IMR-90 (cell line): ENCODE measurements at regions not wholly inside any gene's neighbourhood (a gene's known extent, or its start where the extent isn't known, plus 50 kb on each side); places are given as distances from the start of the nearest gene placed in this dataset.

Source experiments
- ATAC-seq: fragments of 200-7000 bp; cut with Tn5 transposase; 2 replicates; pipeline ENCODE4 v1.9.1; 2020; ENCODE audit warnings: low read depth, mild to moderate bottlenecking, moderate library complexity
- BruUV-seq: library from RNA; stranded (reverse); fragments of 400-500 nt; replicated peaks from 2 replicates; lab custom pipeline; 2021; lab: Mats Ljungman, UMichigan
- CTCF ChIA-PET: fragments of 300-600 bp; formaldehyde crosslinking; extraction: SDS; loops from one replicate; lab custom pipeline; 2021; ENCODE audit warnings: antibody characterized with exemption; lab: Yijun Ruan, JAX
- POLR2A ChIA-PET: fragments of 300-600 bp; sonication (Branson Sonifier 250); formaldehyde crosslinking; loops from one replicate; lab custom pipeline; 2022; ENCODE audit warnings: antibody characterized with exemption; ENCODE audit not compliant: unreplicated experiment; lab: Charles Lee
- DNase-seq: peaks from one replicate; pipeline ENCODE4 v3.0.0; 2013
- H2AFZ ChIP-seq: replicated peaks from 2 replicates; pipeline ENCODE3; 2013; ENCODE audit warnings: low read length, mild to moderate bottlenecking; ENCODE audit not compliant: poor library complexity
- H2AK5ac ChIP-seq: 2 replicates; pipeline ENCODE4 v1.6.1; 2013; ENCODE audit warnings: low read depth, low read length, inconsistent platforms
- H2AK9ac ChIP-seq: replicated peaks from 2 replicates; pipeline ENCODE3; 2013; ENCODE audit warnings: mild to moderate bottlenecking, low read depth, low read length, moderate library complexity; ENCODE audit not compliant: poor library complexity
- H2BK120ac ChIP-seq: 2 replicates; pipeline ENCODE4 v1.6.1; 2013; ENCODE audit warnings: low read depth, low read length, inconsistent platforms
- H2BK15ac ChIP-seq: 3 replicates; pipeline ENCODE4 v1.6.1; 2013; ENCODE audit warnings: low read depth, low read length, inconsistent platforms
- H2BK20ac ChIP-seq: 2 replicates; pipeline ENCODE4 v1.6.1; 2013; ENCODE audit warnings: low read depth, mild to moderate bottlenecking, inconsistent platforms, low read length, moderate library complexity
- H2BK5ac ChIP-seq: 2 replicates; pipeline ENCODE4 v1.6.1; 2013; ENCODE audit warnings: mild to moderate bottlenecking, low read depth, low read length, inconsistent platforms; ENCODE audit not compliant: poor library complexity, severe bottlenecking
- H3K14ac ChIP-seq: replicated peaks from 2 replicates; pipeline ENCODE4 v1.6.1; 2013; ENCODE audit warnings: low read depth, low read length, inconsistent platforms
- H3K18ac ChIP-seq: 2 replicates; pipeline ENCODE4 v1.6.1; 2013; ENCODE audit warnings: low read depth, low read length, control low read depth
- H3K23ac ChIP-seq: 2 replicates; pipeline ENCODE4 v1.6.1; 2013; ENCODE audit warnings: low read depth, low read length, inconsistent platforms
- H3K27ac ChIP-seq: 2 replicates; pipeline ENCODE4 v1.5.1; 2013; ENCODE audit warnings: mild to moderate bottlenecking, control low read depth, low read length; ENCODE audit not compliant: insufficient read depth
- H3K27me3 ChIP-seq: 2 replicates; pipeline ENCODE4 v1.6.1; 2013; ENCODE audit warnings: low read length; ENCODE audit not compliant: control insufficient read depth, insufficient read depth
- H3K36me3 ChIP-seq: 2 replicates; pipeline ENCODE4 v1.6.1; 2013; ENCODE audit warnings: low read length, mixed read lengths; ENCODE audit not compliant: control insufficient read depth, insufficient read depth
- H3K4ac ChIP-seq: 2 replicates; pipeline ENCODE4 v1.6.1; 2013; ENCODE audit warnings: low read depth, low read length, inconsistent platforms
- H3K4me1 ChIP-seq: 2 replicates; pipeline ENCODE4 v1.6.1; 2013; ENCODE audit warnings: low read length, mixed read lengths; ENCODE audit not compliant: control insufficient read depth, insufficient read depth
- H3K4me2 ChIP-seq: 2 replicates; pipeline ENCODE4 v1.6.1; 2013; ENCODE audit warnings: low read depth, mild to moderate bottlenecking, control low read depth, low read length, moderate library complexity
- H3K4me3 ChIP-seq: 2 replicates; pipeline ENCODE4 v1.5.1; 2013; ENCODE audit warnings: low read depth, mild to moderate bottlenecking, control low read depth, low read length, moderate library complexity; ENCODE audit not compliant: insufficient read depth
- H3K56ac ChIP-seq: 2 replicates; pipeline ENCODE4 v1.6.1; 2013; ENCODE audit warnings: low read length, inconsistent platforms; ENCODE audit not compliant: insufficient read depth; ENCODE audit errors: extremely low read depth
- H3K79me1 ChIP-seq, 2 experiments: 2 replicates each; pipeline ENCODE4 v1.6.1; 2013; ENCODE audit warnings: low read length in 2 of 2, inconsistent platforms in 1 of 2, low read depth in 1 of 2
- H3K9ac ChIP-seq: 2 replicates; pipeline ENCODE4 v1.6.1; 2013; ENCODE audit warnings: low read depth, low read length, control low read depth
- H3K9me1 ChIP-seq: 2 replicates; pipeline ENCODE4 v1.6.1; 2013; ENCODE audit warnings: low read length, inconsistent platforms; ENCODE audit not compliant: insufficient read depth
- H3K9me3 ChIP-seq: 2 replicates; pipeline ENCODE4 v1.6.1; 2013; ENCODE audit warnings: low read length; ENCODE audit not compliant: control insufficient read depth, insufficient read depth
- H4K20me1 ChIP-seq: 2 replicates; pipeline ENCODE4 v1.6.1; 2013; ENCODE audit warnings: low read length, inconsistent platforms; ENCODE audit not compliant: insufficient read depth
- H4K5ac ChIP-seq: 2 replicates; pipeline ENCODE4 v1.6.1; 2013; ENCODE audit warnings: mild to moderate bottlenecking, low read depth, low read length, control low read depth
- H4K8ac ChIP-seq, 2 experiments: 2 replicates each; pipeline ENCODE4 v1.6.1; 2013; ENCODE audit warnings: low read depth in 2 of 2, low read length in 2 of 2, control low read depth in 1 of 2, inconsistent platforms in 1 of 2
- H4K91ac ChIP-seq: 2 replicates; pipeline ENCODE4 v1.6.1; 2013; ENCODE audit warnings: low read depth, low read length, inconsistent platforms; ENCODE audit not compliant: insufficient read depth
- CEBPB ChIP-seq: IDR thresholded peaks from 2 replicates; pipeline ENCODE4 v1.6.1; 2012; ENCODE audit warnings: low read depth, low read length, improper control_type of control experiment
- CHD1 ChIP-seq: IDR thresholded peaks from 2 replicates; pipeline ENCODE4 v1.6.1; 2012; ENCODE audit warnings: low read depth, low read length, improper control_type of control experiment
- FOS ChIP-seq: fragments of 150-350 bp; IDR thresholded peaks from 2 replicates; pipeline ENCODE4 v1.6.1; 2016; ENCODE audit warnings: low read depth, low read length
- MAFK ChIP-seq: IDR thresholded peaks from 2 replicates; pipeline ENCODE4 v1.6.1; 2012; ENCODE audit warnings: low read depth, low read length, improper control_type of control experiment
- MAZ ChIP-seq: IDR thresholded peaks from 2 replicates; pipeline ENCODE4 v1.6.1; 2012; ENCODE audit warnings: low read depth, mild to moderate bottlenecking, low read length, improper control_type of control experiment, moderate library complexity, borderline replicate concordance
- POLR2A ChIP-seq: IDR thresholded peaks from 2 replicates; pipeline ENCODE4 v1.6.1; 2012; ENCODE audit warnings: mild to moderate bottlenecking, low read depth, low read length
- RCOR1 ChIP-seq: IDR thresholded peaks from 2 replicates; pipeline ENCODE4 v1.6.1; 2012; ENCODE audit warnings: mild to moderate bottlenecking, low read length, improper control_type of control experiment; ENCODE audit not compliant: insufficient replicate concordance
- WGBS, 2 experiments: methylation state at CpG; one replicate each; pipeline versions ENCODE4 v1.1.5 to v1.1.7; 2013; ENCODE audit warnings: missing lambda C conversion rate in 2 of 2; ENCODE audit not compliant: insufficient read length in 1 of 2; ENCODE audit errors: extremely low coverage in 2 of 2; 5-methylcytosine and 5-hydroxymethylcytosine counted together
- dilution Hi-C: fragments of 300-500 bp; cut with HindIII; formaldehyde crosslinking; loops from one replicate; pipeline ENCODE4 v1.14.3; 2018; ENCODE audit warnings: low sequenced_read_pairs; ENCODE audit not compliant: unreplicated experiment
- in situ Hi-C: fragments of 300-500 bp; cut with MboI; formaldehyde crosslinking; loops from 3 replicates; pipeline ENCODE4 v1.14.3; 2019; ENCODE audit warnings: low sequenced_read_pairs, inconsistent platforms, mixed read lengths
- intact Hi-C: fragments of 100-400 bp; cut with micrococcal nuclease; formaldehyde crosslinking; loops from 2 replicates; pipeline ENCODE4 v1.10.0; 2022

GRCh38 chr3:98972720-98973119 is 71.2 kb upstream of the DCBLD2 start:
- H3K79me1 ChIP-seq = peaks cover 3 to 15% of the 10 kb centered on the region in 2 experiments; a peak in 3 of 4 replicates
- H2AFZ ChIP-seq = peak overlapping the region; percentile 57
- peak overlapping the region; percentile 68; the same call in 1 of the 2 replicates for H3K23ac ChIP-seq
- peak overlapping the region; percentile 98 for H2BK20ac ChIP-seq
- POLR2A ChIA-PET = no interaction called here
- dilution Hi-C loops (no loop called here), intact Hi-C loops (no loop called here), in situ Hi-C loops (no loop called here)
- no peak for ATAC-seq
- no TSS peak for BruUV-seq
- peak overlapping the region; percentile 99 for H4K5ac ChIP-seq
- H3K27ac ChIP-seq = peak overlapping the region; percentile 74
- H2BK5ac ChIP-seq = peak overlapping the region; percentile 92
- H2BK15ac ChIP-seq = peak overlapping the region; percentile 92
- H3K4ac ChIP-seq = peak overlapping the region; percentile 97
- H3K9me3 ChIP-seq = no peaks in the 10 kb centered on the region
- peak overlapping the region; percentile 96 for H2AK5ac ChIP-seq
- DNase-seq = no peak
- H3K36me3 ChIP-seq = no peaks in the 10 kb centered on the region
- H3K9me1 ChIP-seq = peaks cover 3% of the 10 kb centered on the region; the same call in 1 of the 2 replicates
- TF ChIP-seq CEBPB = no peak
- TF ChIP-seq CHD1 = no peak
- TF ChIP-seq RCOR1 = no peak
- no peak for TF ChIP-seq POLR2A
- TF ChIP-seq MAZ = no peak
- TF ChIP-seq FOS = no peak
- TF ChIP-seq MAFK = no peak
- peak overlapping the region; percentile 61 for H4K91ac ChIP-seq
- peak overlapping the region; percentile 97; the same call in 1 of the 2 replicates for H3K18ac ChIP-seq
- H3K14ac ChIP-seq = peak overlapping the region; percentile 97
- H2AK9ac ChIP-seq = peak overlapping the region; percentile 77
- H3K4me1 ChIP-seq = peaks cover 5% of the 10 kb centered on the region; the same call in 1 of the 2 replicates
- H4K20me1 ChIP-seq = no peaks in the 10 kb centered on the region
- H3K27me3 ChIP-seq = no peaks in the 10 kb centered on the region
- peak overlapping the region; percentile 23 to 90; a peak in 2 of 4 replicates for H4K8ac ChIP-seq
- H3K9ac ChIP-seq = no peak overlapping the region
- no CpG with 5 or more reads among the region's 3 CpGs for WGBS, 2 experiments
- CTCF ChIA-PET = no interaction called here
- H3K4me3 ChIP-seq = no peak overlapping the region
- H3K4me2 ChIP-seq = no peak overlapping the region
- H3K56ac ChIP-seq = peak overlapping the region; percentile 50; the same call in 1 of the 2 replicates
- peak overlapping the region; percentile 98 for H2BK120ac ChIP-seq
